ENCODE measurements at regions not wholly inside any gene's neighbourhood (a gene's known extent, or its start where the extent isn't known, plus 50 kb on each side); places are given as distances from the start of the nearest gene placed in this dataset.
"Not testable (repeated sequence)": the region's sequence is repeated elsewhere in the genome, so short reads cannot be mapped to it uniquely, and the experiment has no call there.

DNA sequence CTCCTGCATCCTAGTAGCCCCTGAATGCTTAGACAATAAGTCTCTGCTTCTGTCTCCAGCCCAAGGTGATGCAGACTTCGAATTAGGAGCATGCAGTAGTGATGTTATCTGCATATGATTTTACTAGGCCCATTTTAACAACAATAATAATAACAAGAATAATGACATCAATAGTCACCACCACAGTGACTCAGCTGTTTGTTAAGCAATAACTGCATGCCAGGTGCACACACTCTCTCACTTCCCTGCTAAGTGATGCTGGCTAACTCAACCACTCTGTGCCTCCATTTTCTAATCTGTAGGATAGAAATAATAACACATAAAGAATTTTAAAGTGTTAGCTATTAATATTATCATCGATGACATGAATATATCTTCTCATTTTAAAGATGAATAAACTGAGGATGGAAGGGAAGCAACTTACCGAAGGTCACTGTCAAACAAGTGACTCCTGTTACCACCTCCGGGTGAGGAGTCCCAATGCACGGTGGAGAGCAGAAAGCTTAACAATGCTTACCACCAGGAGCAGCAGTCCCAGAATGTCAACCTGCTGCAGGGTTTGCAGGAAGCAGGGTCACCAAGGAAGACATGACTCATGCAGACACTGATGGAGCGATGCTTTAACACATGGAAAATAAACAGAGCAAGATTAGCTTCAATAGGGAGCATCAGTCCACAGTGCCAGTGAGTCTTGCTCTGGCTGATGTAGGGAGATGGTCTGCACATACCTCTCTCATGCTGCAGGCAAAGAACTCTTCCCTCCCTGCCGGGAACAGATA is 290.2 kb downstream of the SPATA17 start:
- DNase-seq (ENCODE audit: low read depth), result no peak

DNA sequence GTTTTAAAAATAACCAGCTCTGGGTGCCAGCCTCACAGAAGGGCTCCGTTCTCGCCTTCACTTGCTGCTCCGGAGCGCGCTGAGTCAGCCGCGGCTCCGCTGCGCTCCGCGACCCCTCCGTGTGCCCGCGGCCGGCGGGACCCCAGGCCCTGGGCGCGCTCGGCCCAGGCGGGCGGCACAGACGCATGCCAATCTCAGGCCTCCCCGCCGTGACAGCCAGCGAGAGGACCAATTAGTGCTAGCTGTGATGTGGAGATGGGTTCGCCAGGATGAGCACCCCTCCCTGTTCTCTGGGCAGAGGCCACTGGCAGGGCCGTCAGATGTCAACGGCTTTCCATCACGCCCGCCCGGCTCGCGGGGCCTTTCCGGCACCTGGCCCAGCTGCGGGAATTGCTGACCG is 293.8 kb downstream of the SPATA17 start:
- DNase-seq (ENCODE audit: low read depth), result no peak

DNA sequence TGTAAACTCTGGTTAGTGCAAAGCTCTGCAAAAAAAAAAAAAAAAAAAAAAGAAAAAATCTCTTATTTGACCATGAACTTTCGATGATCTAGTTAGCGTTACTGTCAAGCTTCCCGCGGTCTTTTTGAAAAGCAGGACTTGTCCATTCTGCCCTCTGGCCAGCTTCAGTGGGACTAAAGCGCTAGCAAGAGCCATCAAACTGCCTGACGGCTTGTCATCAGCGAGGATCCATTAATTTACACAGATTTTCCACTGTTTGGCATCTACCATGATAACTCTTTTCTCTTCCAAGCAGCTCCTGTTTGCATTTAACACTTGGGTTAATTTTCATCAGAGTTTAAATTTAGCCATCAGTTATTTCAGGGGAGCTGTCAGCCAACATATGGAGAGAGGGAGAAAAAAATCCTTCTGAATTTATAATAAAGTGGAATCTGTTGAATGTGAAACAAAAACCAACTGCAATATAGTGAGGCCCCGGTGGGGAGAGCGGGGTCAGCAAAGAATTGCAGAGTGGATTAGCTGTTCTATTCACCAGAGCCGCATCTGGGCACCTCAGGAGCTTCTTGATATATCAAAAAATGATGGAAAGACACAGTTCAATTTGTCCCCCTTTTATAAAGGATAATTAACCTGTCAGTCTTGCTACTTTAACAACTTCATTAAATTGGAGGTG is 298.2 kb downstream of the SPATA17 start:
- no peak for DNase-seq (ENCODE audit: low read depth)

DNA sequence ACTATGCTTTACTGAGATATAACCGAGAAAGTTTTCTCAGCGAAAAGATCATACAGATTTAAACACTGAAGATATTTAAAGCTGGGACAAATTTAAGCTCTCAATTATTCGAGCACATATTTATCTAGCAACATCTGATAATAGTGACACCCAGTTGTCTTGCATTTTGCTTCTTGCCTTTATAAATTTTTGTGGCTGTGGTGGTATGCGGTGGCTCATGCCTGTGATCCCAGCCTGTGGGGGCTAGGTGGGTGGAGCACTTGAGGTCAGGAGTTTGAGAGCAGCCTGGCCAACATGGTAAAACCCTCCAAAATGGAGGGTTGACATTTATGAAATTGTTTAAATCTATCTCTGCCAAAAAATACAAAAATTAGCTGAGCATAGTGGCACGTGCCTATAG is 312.2 kb downstream of the SPATA17 start:
- DNase-seq (ENCODE audit: low read depth), result no peak

DNA sequence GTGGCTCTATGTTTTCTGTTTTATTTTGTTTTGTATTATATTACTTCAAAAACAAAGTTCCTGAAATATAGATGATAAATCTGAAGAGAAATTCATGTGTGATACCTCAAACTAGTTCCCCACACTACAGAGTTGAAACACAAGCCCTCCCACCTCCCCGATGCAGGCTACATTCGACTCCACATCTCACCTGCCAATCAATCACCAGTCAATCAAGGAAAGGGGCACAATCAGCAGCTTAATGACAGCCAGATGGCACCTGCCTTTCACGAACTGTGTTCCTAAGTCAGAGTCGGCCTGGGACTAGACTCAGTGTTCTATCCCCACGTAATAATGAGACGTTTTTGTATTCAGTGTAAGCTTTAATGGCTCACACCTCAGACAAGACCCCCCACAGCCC is 313.4 kb downstream of the SPATA17 start:
- no peak for DNase-seq (ENCODE audit: low read depth)

DNA sequence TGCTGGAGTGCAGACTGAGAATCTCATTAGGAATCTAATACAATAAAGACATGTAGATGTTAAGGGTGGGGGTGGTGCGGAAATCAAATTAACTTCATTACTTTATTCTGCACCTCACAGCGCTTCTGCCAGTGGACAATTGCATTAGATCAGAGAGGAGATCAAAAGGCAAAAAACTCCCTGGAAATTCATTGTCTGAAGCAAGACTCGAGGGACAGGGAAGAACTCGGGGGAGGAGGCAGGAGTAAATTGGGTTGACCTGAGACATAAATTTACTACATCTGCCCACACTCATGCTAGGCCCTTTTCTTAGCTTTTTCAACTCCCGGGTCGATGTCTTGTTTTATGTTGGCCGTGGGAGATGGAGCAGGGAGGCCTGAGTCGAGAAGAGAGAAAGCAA is 315.4 kb downstream of the SPATA17 start:
- no peak for DNase-seq (ENCODE audit: low read depth)

DNA sequence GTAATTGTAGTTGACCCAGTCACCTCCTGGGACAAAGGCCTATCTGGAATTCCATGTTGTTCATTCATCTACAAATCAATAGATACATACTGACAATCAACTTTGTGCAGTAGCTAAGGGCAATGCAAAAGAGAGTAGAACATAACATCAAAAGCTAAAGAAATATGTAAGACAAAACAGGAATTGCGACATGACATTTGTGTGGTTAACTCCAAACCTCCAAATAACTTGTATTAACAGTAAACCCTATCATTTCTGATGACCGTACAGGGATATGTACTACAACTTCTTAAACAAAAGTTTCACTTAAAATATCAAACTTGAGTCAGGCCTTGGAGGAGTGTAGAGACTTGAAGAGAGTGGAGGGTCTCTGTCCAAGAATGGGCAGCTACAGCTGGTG is 317.6 kb downstream of the SPATA17 start:
- DNase-seq (ENCODE audit: low read depth), result no peak

DNA sequence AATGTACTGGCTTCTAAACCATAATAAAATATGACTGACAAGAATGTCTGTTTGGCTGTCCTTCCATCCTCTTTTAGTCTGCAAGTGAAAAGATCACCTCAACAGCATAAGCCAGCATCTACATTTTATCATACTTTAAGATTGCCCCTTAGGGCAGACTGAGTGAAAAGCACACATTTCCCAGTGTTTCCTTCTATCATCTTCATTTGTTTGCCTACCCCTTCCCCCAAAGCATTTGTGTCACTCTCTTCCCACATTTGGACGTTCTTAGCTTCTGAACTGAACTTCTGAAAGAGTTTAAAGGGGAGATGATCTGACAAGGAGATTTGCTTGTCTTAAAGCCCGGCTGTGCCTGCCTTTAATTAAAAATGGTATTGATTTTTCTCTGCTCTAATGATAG is 322.2 kb downstream of the SPATA17 start:
- DNase-seq (ENCODE audit: low read depth), result no peak

DNA sequence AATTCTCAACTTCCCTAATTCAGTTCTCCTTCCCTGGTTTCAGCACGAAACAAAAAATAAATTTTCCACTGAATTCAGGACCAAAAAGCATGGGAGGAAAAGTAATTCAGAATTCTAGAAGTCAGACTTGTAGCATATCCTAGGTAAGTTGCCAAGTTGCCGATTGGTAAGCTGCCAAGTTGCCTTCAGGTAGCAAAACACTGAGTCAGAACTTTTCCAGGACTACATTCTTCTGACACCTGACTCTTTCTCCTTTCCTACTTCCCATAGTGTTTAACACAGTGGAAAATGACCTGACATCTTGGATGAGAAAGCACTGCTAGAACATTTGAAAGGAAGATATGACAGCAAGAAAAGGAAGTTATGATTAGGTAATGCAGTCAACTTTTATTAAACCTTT is 322.8 kb downstream of the SPATA17 start:
- no peak for DNase-seq (ENCODE audit: low read depth)

DNA sequence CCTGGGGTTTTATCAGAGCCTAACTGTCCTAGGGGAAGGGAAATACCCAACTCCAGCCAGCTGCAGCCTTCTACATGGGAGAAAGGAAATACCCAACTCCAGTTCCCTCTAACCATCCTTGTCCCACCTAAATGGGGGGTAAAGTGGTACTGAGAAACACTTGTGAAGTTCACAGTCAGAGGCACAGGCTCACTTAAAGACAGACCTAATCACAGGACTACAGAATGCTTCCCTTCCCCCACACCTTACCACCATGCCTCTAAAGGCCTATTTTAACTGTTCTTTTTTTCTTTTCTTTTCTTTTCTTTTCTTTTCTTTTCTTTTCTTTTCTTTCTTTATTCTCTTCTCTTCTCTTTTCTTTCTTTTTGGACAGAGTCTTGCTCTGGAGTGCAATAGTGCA is 324.6 kb downstream of the SPATA17 start:
- no peak for DNase-seq (ENCODE audit: low read depth)

DNA sequence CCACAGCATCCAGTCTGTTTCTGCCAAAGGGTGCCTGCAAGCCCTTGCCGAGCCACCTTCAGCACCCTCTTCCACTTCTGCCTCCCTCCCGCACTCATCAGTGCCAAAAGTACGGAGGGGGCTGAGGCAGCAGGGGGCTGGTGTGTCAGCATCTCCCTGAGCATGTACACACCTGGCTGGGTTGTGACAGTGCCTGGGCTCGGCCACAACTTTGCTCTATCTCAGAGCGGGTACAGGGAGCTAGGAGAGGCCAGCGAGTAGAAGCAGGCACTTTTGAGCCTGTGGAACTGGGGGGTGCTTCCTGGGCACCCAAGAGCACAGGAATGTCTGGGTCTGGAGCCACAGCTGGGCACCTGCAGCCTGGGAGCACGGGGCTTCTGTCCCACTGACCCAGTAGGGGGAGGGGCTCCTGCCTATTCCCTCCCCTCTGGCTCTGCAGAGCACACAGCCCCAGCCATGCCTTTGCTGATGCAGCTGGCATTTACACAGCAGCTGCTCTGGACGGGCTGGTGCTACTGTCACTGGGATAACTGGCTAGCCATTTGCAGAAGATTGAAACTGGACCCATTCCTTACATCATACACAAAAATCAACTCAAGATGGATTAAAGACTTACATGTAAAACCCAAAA is 319.8 kb upstream of the RRP15 start:
- DNase-seq (ENCODE audit: low read depth), result no peak

DNA sequence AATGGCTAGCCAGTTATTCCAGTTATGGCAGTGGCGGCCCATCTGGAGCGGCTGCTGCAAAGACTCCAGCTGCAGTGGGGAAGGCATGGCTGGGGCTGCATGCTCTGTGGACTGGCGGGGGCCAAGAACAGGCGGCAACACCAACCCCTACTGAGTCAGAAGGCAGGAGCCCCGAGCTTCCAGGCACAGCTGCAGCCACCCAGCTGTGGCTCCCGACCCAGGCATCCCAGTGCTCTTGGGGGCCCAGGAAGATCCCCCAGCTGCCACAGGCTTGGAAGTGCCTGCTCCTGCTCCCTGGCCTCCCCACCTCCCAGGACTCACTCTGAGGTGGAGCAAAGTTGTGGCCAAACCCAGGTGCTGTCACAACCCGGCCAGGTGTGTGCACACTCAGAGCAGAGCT is 317.0 kb upstream of the RRP15 start:
- no peak for DNase-seq (ENCODE audit: low read depth)

DNA sequence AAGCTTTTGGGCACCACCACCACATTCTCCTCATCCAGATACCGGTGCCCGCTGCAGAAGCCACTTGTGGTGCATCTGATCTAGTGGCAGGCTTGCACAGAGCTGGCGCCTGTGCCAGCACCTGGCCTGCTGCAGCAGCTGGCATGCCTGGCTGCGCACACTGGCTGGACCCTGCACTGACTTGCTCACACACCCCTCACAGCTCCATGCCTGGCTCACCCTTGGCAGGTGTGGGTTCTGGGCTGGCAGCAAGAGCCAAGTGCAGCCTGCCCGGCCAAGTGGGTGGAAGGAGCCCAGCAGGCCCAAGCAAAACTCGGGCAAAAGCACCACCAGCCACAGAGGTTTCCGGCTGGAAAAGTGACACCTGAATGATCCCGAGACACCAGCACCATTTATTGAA is 315.7 kb upstream of the RRP15 start:
- no peak for DNase-seq (ENCODE audit: low read depth)

DNA sequence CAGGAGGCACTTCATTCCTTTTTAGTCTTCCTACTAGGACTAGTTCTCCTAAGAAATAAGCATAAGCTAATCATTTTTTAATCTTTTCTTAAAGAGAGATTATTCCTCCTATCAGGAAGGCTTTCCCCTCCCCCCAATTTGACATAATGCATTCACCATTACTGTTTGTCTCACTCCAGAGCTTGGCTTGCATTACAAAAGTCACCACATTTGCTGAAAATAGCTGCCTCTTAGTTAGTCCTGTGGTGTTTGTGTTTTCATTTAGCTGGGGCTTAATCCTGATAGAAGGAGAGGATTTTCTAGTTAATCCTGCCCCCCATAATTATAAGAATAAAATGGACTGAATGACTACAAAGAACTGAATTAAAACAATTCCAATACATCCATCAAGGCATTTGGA is 307.1 kb upstream of the RRP15 start:
- DNase-seq (ENCODE audit: low read depth), result no peak

DNA sequence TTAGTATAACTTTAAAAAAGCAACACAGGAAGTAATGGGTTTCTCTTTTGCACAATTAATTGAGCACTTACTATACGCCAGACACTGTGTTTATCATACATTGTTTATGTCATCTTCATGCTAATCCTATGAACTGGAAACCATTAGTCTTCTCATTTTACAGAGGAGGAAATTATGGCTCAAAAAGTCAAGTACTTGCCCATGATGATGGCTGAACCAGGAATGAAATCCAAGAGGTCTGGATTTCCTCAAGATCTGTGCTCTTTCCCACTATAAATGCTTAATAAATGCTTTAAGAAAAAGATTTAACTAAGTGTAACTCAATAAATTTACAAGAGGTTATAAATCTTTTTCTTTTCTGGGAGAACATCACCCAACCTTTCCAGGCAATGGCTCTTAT is 303.7 kb upstream of the RRP15 start:
- DNase-seq (ENCODE audit: low read depth), result no peak

DNA sequence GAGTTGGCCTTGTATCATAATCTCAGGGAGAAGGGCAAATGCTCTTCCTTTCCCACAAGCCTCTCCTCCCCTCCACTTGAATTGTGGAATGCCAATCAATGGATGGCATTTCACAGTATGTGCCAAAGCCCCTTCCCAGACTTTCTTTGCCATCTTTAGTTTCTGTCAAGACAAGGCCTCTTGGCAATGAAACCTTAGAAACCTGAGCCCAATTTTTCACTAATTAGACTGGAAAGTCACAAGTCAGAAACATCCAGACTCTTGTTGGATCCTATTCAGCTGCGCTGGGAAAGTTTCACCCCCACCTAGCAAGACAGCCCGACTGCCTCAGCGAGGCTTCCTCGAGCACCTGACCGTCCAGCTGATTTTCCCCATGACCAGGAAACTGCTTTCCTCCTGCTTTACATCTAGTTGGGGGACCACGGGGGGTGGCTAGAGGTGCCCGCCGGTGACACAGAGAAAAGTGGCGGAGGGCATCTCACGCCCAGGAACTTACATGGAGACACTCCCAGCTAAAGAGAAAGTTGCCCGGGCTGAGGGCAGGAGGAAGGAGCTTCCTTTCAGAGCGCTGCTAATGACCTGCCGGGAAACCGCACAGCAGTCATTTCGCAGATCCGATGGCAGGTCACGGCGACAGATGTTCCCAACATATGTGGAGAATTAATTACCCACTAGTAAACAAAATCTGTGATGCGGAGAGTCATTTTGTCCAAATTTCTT is 302.6 kb upstream of the RRP15 start:
- no peak for DNase-seq (ENCODE audit: low read depth)

DNA sequence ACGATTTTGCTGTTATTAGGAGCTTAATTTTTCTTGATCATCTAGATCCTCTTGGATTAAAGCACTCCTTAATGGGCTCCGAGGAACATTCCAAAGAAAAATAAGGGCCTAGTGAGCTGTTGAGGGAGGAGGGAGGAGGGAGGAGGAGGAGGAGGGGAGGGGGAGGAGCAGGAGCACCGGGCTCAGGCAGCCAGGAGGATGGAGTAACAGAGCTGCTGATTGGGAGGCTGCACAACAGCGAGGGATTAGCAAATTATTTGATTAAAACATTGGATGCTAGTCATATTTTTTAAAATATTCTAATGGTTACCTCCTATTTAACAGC is 302.1 kb upstream of the RRP15 start:
- no peak for DNase-seq (ENCODE audit: low read depth)

DNA sequence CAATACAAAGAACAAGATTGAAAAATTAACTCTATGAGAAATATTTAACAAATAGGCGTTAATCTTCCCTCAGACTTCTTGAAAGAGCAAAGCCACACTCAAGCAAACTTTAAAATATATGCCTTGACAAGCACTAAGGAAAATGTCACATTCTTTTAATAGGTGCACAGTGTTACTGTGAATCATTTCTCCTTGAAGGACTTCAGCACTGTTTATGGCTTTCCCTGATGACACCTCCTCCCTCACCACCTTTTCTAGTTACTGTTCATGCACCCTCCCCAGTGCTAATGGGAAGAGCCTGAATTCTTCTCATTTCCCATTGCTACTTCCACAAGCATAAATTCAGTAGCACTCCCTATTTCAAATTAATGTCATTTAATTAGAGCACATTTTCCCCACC is 299.5 kb upstream of the RRP15 start:
- DNase-seq (ENCODE audit: low read depth), result no peak

DNA sequence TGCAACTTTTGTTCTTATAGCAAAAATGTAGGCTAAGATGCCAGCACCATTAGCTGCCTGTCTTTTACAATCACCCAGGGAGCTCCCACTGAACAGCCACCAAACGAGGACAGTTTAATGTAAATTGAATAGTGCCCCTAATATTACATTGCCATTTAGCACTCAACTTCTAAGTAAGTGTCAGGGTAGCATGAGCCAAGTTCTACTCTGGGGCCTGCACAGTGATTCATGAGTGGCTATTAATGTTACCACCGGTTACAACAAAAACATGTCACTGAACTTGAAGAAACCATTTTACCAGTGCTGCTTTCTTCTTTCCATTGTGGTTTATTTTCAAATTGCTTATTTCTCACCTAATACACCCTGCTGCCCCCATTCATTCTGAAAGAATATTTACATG is 295.6 kb upstream of the RRP15 start:
- no peak for DNase-seq (ENCODE audit: low read depth)

DNA sequence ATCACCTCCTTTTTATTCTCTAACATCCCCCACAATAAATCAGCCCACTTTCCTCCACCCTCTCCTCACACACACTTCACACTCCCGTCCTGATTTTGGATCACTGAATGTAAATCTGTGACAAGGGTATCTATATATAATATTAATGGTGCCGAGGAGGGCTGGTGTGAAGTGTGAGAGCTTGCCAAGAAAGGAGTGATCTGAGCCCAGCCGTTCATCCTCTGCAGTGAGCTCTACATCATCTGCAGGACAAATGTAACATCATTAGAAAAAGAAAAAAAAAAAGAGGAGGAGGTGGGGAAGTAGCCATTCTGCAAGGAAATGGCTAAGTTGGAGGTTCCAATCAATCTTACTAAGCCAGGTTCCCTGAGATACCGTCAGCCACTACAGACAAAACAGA is 291.7 kb upstream of the RRP15 start:
- DNase-seq (ENCODE audit: low read depth), result no peak

DNA sequence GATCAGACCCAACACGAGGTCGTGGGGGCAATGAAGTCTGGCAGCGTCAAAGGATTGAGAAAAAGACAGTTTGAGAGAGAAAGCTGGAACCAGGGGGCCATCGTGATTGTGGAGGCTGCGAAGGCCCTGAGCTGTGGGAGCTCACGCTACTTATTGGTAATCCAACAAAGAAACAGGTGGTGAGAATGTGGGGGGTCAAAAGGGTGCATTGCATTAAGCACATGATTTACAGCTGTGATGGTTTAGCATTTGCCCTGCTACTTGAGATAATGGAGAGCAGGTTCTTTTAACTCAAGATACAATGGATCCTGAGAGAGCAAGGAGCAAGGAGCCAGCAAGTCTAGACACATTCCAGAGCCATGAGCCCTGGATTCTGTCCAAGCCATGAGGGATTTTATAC is 276.8 kb upstream of the RRP15 start:
- not testable (repeated sequence) for DNase-seq (ENCODE audit: low read depth)

DNA sequence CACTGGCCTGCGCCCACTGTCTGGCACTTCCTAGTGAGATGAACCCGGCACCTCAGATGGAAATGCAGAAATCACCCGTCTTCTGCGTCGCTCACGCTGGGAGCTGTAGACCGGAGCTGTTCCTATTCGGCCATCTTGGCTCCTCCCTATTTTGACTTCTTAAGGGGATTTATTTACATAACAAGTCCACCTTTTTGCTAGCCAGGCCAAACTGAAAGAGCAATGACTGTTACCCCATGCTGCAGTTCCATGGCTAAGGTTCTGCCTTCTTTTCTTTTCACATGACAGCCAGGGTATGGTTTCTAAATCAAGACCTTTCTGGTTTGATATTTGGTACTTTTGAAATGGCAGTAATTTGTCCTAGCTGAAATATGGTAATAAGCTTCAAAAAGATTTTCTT is 270.0 kb upstream of the RRP15 start:
- DNase-seq (ENCODE audit: low read depth), result not testable (repeated sequence)

DNA sequence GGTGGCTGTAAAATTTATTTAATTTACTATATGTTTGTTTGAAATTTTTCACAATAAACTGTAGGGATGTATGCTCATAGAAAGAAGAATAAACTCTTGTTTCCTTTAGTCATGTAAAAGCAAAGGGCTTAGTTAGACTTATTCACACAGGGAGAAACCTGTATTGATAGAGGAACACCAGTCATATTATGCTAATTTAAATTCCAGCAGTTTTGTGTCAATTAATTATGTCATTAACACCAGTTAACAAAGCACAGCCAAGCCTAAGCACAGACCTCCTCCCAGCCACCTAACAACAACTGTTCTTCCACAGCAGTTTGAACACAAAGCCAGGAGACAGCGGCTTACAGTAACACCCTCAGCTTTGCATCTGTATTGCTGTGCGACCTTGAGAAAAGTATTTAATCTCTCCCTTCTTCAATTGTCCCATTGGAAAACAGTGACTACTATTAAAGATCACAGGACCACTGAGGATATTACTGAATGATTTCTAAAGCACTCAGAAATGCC is 260.8 kb upstream of the RRP15 start:
- DNase-seq (ENCODE audit: low read depth), result no peak

Data from non-pigmented ciliary epithelial cell (primary cell).